ENCODE measurements at regions not wholly inside any gene's neighbourhood (a gene's known extent, or its start where the extent isn't known, plus 50 kb on each side); places are given as distances from the start of the nearest gene placed in this dataset.

DNA sequence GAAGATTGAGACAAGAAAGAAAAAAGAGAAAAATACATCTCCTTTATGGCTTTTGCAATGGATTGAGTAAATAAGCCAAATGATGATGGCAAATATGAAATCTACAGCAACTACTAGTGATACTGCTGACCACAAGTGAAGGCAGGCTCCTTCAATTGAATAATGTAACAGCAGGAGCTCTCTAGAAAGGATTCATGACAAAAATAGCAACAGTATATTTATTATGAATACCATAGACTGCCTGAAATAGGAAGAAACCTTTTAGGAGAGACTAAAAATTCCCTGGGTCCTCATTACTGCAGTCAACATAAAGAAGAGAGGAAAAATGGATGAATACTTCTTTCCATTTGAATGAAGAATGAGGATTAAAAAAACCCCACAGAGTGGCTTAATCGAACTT lies 306.8 kb upstream of the ANXA10 start:
- TF ChIP-seq, protein P1, sequence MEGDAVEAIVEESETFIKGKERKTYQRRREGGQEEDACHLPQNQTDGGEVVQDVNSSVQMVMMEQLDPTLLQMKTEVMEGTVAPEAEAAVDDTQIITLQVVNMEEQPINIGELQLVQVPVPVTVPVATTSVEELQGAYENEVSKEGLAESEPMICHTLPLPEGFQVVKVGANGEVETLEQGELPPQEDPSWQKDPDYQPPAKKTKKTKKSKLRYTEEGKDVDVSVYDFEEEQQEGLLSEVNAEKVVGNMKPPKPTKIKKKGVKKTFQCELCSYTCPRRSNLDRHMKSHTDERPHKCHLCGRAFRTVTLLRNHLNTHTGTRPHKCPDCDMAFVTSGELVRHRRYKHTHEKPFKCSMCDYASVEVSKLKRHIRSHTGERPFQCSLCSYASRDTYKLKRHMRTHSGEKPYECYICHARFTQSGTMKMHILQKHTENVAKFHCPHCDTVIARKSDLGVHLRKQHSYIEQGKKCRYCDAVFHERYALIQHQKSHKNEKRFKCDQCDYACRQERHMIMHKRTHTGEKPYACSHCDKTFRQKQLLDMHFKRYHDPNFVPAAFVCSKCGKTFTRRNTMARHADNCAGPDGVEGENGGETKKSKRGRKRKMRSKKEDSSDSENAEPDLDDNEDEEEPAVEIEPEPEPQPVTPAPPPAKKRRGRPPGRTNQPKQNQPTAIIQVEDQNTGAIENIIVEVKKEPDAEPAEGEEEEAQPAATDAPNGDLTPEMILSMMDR (IDR thresholded peaks at IDR 0.05): no peak
- TF ChIP-seq EP300 (IDR thresholded peaks at IDR 0.05): no peak
